ENCODE measurements at regions not wholly inside any gene's neighbourhood (a gene's known extent, or its start where the extent isn't known, plus 50 kb on each side); places are given as distances from the start of the nearest gene placed in this dataset.

DNA sequence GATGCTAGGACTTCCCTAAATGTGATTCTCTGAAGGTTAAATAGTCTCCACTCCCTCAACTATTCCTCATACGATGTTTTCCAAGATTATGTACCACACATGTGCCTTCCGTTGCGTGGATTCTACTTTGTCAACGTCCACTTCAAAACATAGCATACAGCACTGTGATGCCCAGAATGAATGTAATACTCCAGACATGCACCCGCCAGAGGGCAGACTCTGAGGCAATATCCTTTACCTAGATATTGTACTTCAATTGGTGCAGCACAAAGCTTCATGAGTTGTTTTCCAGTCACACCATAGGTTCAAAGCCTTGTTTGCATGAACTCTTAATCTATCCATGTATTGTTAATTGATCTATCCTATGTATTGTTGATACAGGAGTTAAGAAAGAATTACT is 201.0 kb upstream of the NABP1 start:
- Mint-ChIP-seq H3K4me3 (ENCODE audit: unreplicated experiment) (no peak overlapping the region), H3K36me3 (ENCODE audit: low read depth) (peaks cover 11% of the 10 kb centered on the region), H3K27ac (ENCODE audit: unreplicated experiment) (no peak overlapping the region), H3K9me3 (ENCODE audit: low read depth) (peaks cover 18% of the 10 kb centered on the region), H3K4me1 (ENCODE audit: low read depth) (no peaks in the 10 kb centered on the region), H3K27me3 (ENCODE audit: low read depth) (no peaks in the 10 kb centered on the region)
- no peak for TF ChIP-seq CTCF (IDR thresholded peaks at IDR 0.05)
- DNase-seq (ENCODE audit: low spot score) = no peak

GRCh38 chr2:191478799-191479679 is 198.9 kb upstream of the NABP1 start:
- Mint-ChIP-seq H3K4me1 (ENCODE audit: low read depth) (no peaks in the 10 kb centered on the region), H3K36me3 (ENCODE audit: low read depth) (peaks cover 15% of the 10 kb centered on the region), H3K27ac (ENCODE audit: unreplicated experiment) (no peak overlapping the region), H3K27me3 (ENCODE audit: low read depth) (no peaks in the 10 kb centered on the region), H3K4me3 (ENCODE audit: unreplicated experiment) (no peak overlapping the region), H3K9me3 (ENCODE audit: low read depth) (peaks cover 33% of the 10 kb centered on the region)
- DNase-seq (ENCODE audit: low spot score) = no peak
- no peak for TF ChIP-seq CTCF (IDR thresholded peaks at IDR 0.05)

DNA sequence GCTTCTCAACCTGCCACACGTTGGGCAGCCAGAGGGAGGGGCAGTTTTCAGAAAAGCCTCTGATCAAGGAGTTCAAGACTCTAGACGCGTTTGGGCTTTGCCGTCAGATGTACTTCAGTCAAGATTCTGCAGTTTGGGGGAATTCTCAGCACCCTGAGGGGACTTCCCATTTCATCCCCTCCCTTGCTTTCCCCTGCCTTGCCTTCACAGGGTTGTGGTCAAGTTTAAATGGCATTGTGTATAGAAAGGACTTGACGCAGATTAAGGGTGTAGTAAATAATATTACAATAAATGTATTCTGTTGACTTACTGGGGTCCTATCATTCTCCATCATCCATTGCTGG is 198.3 kb upstream of the NABP1 start:
- no peak for TF ChIP-seq CTCF (IDR thresholded peaks at IDR 0.05)
- Mint-ChIP-seq H3K4me3 (ENCODE audit: unreplicated experiment) (no peak overlapping the region), H3K36me3 (ENCODE audit: low read depth) (peaks cover 15% of the 10 kb centered on the region), H3K27ac (ENCODE audit: unreplicated experiment) (no peak overlapping the region), H3K27me3 (ENCODE audit: low read depth) (no peaks in the 10 kb centered on the region), H3K4me1 (ENCODE audit: low read depth) (no peaks in the 10 kb centered on the region), H3K9me3 (ENCODE audit: low read depth) (peaks cover 33% of the 10 kb centered on the region)
- DNase-seq (ENCODE audit: low spot score) = no peak

- peaks cover 7% of the 10 kb centered on the region for H3K4me1 Mint-ChIP-seq (ENCODE audit: low read depth)
- H3K27me3 Mint-ChIP-seq (ENCODE audit: low read depth) = no peaks in the 10 kb centered on the region
- no peak for DNase-seq (ENCODE audit: low spot score)
- H3K4me3 Mint-ChIP-seq (ENCODE audit: unreplicated experiment) = no peak overlapping the region
- peaks cover 15% of the 10 kb centered on the region for H3K36me3 Mint-ChIP-seq (ENCODE audit: low read depth)
- no peak for TF ChIP-seq CTCF (IDR thresholded peaks at IDR 0.05)
- peaks cover 33% of the 10 kb centered on the region for H3K9me3 Mint-ChIP-seq (ENCODE audit: low read depth)
- H3K27ac Mint-ChIP-seq (ENCODE audit: unreplicated experiment) = no peak overlapping the region
Measured at GRCh38 chr2:191481305-191482070, 196.4 kb upstream of the NABP1 start.

DNA sequence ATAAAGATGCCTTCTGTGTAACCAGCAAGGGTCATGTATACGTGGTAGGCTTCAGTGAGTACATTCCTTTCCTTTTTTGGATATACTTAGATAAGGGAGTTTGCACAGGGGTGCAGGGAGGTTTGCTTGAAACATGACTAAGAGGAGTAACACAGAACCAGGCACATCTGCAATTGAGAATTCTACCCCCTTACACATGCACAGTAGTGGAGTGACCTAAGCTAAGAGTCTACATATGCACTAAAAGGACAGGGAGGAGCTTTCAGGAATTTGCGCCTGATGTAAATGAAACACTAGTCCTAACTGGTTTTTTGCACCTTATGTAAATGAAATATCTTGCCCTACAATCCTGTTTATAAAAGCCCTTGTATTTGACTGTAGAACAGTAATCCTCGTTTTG is 194.8 kb upstream of the NABP1 start:
- TF ChIP-seq CTCF (IDR thresholded peaks at IDR 0.05) = no peak
- H3K27me3 Mint-ChIP-seq (ENCODE audit: low read depth) = no peaks in the 10 kb centered on the region
- no peak overlapping the region for H3K27ac Mint-ChIP-seq (ENCODE audit: unreplicated experiment)
- H3K4me3 Mint-ChIP-seq (ENCODE audit: unreplicated experiment) = no peak overlapping the region
- peaks cover 33% of the 10 kb centered on the region for H3K9me3 Mint-ChIP-seq (ENCODE audit: low read depth)
- no peak for DNase-seq (ENCODE audit: low spot score)
- H3K36me3 Mint-ChIP-seq (ENCODE audit: low read depth) = peaks cover 15% of the 10 kb centered on the region
- H3K4me1 Mint-ChIP-seq (ENCODE audit: low read depth) = peaks cover 23% of the 10 kb centered on the region
